NT2/D1 (cell line): ENCODE measurements at regions not wholly inside any gene's neighbourhood (a gene's known extent, or its start where the extent isn't known, plus 50 kb on each side); places are given as distances from the start of the nearest gene placed in this dataset.

Source experiments
- SUZ12 ChIP-seq: IDR thresholded peaks from 2 replicates; pipeline ENCODE4 v1.6.1; 2011; ENCODE audit not compliant: insufficient read length, insufficient read depth; ENCODE audit errors: extremely low read depth
- YY1 ChIP-seq: IDR thresholded peaks from 2 replicates; pipeline ENCODE4 v1.6.1; 2011; ENCODE audit not compliant: insufficient read length, insufficient read depth

- TF ChIP-seq SUZ12 (no peak), YY1 (no peak)
Observed at GRCh38 chrX:92230628-92231027, 451.5 kb downstream of the PCDH11X start.
